T-helper 1 cell treated with Interleukin-12 subunit alpha and Interleukin-12 subunit beta and Interleukin-4 antibody, amounts not matched to agents 30 μg/mL and 1 μg/mL, for 36 hours (primary cell): ENCODE measurements at regions not wholly inside any gene's neighbourhood (a gene's known extent, or its start where the extent isn't known, plus 50 kb on each side); places are given as distances from the start of the nearest gene placed in this dataset.

Source experiments
- H3K27ac Mint-ChIP-seq: one replicate; pipeline ENCODE4 v1.8.0; 2021; ENCODE audit warnings: mild to moderate bottlenecking, mixed read lengths
- H3K27me3 Mint-ChIP-seq: one replicate; pipeline ENCODE4 v1.8.0; 2021; ENCODE audit warnings: low read depth, mixed read lengths
- H3K36me3 Mint-ChIP-seq: one replicate; pipeline ENCODE4 v1.8.0; 2021; ENCODE audit warnings: low read depth, mixed read lengths
- H3K4me1 Mint-ChIP-seq: one replicate; pipeline ENCODE4 v1.8.0; 2021; ENCODE audit warnings: low read depth, mixed read lengths
- H3K4me3 Mint-ChIP-seq: one replicate; pipeline ENCODE4 v1.8.0; 2021; ENCODE audit warnings: mild to moderate bottlenecking, moderate library complexity, mixed read lengths
- H3K9me3 Mint-ChIP-seq: one replicate; pipeline ENCODE4 v1.8.0; 2021; ENCODE audit warnings: mixed read lengths

- Mint-ChIP-seq H3K4me1 (no peaks in the 10 kb centered on the region), H3K36me3 (no peaks in the 10 kb centered on the region), H3K27me3 (no peaks in the 10 kb centered on the region), H3K27ac (no peak overlapping the region), H3K4me3 (no peak overlapping the region), H3K9me3 (no peaks in the 10 kb centered on the region)
These were observed 103.1 kb upstream of the PCBD1 start for GRCh38 chr10:70991140-70992124.

DNA sequence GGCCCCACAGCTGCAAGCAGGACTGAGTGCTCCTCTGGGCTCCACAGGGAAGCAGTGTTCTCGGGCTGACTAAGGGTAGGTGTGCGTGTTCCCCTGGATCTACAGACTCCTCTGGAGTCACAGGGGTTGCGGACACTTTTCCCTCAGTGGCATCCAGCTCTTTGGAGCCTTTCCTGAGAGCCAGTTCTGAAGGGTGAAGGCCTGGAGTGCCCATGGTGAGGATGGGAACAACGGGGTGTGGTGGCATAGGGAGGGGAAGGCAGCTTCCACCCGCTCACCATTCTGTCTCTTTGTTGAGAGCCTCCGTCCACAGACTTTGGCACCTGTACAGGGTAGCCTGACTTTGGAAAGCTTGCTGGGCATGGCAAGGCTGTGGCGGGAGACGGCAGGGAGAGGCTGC is 104.1 kb upstream of the PCBD1 start:
- H3K4me1 Mint-ChIP-seq, result no peaks in the 10 kb centered on the region
- H3K36me3 Mint-ChIP-seq, result no peaks in the 10 kb centered on the region
- H3K4me3 Mint-ChIP-seq, result no peak overlapping the region
- no peaks in the 10 kb centered on the region for H3K27me3 Mint-ChIP-seq
- no peak overlapping the region for H3K27ac Mint-ChIP-seq
- no peaks in the 10 kb centered on the region for H3K9me3 Mint-ChIP-seq

GRCh38 chr10:70993051-70993450 is 104.7 kb upstream of the PCBD1 start:
- H3K27ac Mint-ChIP-seq, result no peak overlapping the region
- H3K4me3 Mint-ChIP-seq, result no peak overlapping the region
- no peaks in the 10 kb centered on the region for H3K27me3 Mint-ChIP-seq
- H3K9me3 Mint-ChIP-seq, result no peaks in the 10 kb centered on the region
- no peaks in the 10 kb centered on the region for H3K4me1 Mint-ChIP-seq
- no peaks in the 10 kb centered on the region for H3K36me3 Mint-ChIP-seq

DNA sequence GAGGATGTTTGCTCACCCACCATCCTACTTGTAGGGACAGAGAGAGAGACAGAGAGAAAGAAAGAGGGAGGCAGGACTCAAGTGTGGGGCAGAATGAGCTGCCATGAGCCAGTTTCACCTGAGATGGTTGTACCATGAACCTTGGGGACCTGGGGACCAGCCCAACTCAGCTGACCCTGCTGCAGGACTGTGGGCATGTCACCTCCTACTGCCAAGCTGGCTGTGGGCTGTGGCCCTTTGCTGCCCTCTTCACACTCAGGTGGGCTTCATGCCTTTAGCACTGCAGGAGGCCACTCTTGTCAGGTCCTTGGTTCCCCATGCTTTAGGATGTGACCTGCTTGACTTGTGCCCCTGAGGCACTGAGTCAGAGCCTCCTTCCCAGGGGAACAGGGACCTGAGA is 108.2 kb upstream of the PCBD1 start:
- Mint-ChIP-seq H3K27ac (no peak overlapping the region), H3K9me3 (no peaks in the 10 kb centered on the region), H3K4me1 (no peaks in the 10 kb centered on the region), H3K27me3 (peaks cover 4% of the 10 kb centered on the region), H3K4me3 (no peak overlapping the region), H3K36me3 (no peaks in the 10 kb centered on the region)

DNA sequence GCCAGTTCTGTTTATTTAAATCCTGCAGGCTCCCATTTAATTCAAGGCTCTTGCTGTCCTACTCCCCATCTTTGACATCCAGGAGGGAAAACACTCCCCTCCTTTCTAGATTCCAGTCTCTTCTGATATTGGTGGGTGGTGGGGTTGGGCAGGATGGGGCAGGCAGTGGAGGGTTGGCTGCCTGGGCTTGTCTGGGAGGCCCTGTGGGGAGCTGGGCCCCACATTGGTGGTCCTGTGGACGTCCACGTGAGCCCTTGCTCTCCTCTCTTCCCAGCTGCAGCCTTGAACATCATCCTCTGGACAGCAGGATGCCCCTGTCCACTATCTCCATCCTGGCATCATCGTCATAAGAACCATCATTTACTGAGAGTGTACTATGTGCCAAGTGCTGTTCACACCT is 108.9 kb upstream of the PCBD1 start:
- no peak overlapping the region for H3K4me3 Mint-ChIP-seq
- H3K27me3 Mint-ChIP-seq, result peaks cover 4% of the 10 kb centered on the region
- no peak overlapping the region for H3K27ac Mint-ChIP-seq
- no peaks in the 10 kb centered on the region for H3K4me1 Mint-ChIP-seq
- no peaks in the 10 kb centered on the region for H3K9me3 Mint-ChIP-seq
- H3K36me3 Mint-ChIP-seq, result no peaks in the 10 kb centered on the region

DNA sequence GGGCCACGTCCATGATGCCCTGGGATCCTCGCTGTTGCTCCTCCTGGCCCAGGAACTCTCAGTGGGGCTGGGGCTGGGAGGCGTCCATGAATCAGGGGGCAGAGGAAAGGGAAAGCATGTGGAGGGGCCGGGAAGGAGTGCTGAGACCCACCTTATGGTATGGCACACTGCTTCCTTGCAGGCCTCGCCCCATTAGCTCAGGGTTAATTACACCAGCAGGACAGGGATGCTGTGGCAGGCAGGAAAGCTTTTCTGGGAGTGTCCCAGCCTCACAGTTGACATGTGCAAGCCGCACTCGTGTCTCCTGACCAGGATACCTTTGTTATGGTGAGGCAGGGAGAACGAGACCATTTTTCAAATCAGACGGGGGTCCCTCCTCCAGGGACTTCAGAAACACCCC is 109.7 kb upstream of the PCBD1 start:
- H3K36me3 Mint-ChIP-seq, result no peaks in the 10 kb centered on the region
- no peak overlapping the region for H3K27ac Mint-ChIP-seq
- no peaks in the 10 kb centered on the region for H3K4me1 Mint-ChIP-seq
- H3K9me3 Mint-ChIP-seq, result no peaks in the 10 kb centered on the region
- peaks cover 4% of the 10 kb centered on the region for H3K27me3 Mint-ChIP-seq
- H3K4me3 Mint-ChIP-seq, result no peak overlapping the region

DNA sequence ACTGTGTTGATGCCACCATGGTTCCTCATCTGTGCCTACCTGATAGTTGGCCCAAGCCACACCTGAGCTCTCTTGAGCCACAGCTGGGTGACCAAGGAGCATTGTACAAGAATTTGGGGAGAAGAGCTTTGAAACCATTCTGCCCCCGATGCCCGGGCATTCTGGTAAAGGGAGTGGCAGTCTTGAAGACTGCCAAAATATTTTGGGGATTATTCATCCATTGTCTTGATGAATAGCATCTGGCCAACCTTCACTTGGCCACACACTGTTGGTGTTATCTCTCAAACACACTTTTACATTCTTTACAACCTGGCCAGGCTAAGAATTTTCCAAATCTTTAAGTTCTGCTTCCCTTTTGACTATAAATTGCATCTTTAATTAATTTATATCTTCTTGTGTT is 113.1 kb upstream of the PCBD1 start:
- Mint-ChIP-seq H3K4me3 (no peak overlapping the region), H3K9me3 (no peaks in the 10 kb centered on the region), H3K27me3 (peaks cover 4% of the 10 kb centered on the region), H3K36me3 (no peaks in the 10 kb centered on the region), H3K4me1 (no peaks in the 10 kb centered on the region), H3K27ac (no peak overlapping the region)

DNA sequence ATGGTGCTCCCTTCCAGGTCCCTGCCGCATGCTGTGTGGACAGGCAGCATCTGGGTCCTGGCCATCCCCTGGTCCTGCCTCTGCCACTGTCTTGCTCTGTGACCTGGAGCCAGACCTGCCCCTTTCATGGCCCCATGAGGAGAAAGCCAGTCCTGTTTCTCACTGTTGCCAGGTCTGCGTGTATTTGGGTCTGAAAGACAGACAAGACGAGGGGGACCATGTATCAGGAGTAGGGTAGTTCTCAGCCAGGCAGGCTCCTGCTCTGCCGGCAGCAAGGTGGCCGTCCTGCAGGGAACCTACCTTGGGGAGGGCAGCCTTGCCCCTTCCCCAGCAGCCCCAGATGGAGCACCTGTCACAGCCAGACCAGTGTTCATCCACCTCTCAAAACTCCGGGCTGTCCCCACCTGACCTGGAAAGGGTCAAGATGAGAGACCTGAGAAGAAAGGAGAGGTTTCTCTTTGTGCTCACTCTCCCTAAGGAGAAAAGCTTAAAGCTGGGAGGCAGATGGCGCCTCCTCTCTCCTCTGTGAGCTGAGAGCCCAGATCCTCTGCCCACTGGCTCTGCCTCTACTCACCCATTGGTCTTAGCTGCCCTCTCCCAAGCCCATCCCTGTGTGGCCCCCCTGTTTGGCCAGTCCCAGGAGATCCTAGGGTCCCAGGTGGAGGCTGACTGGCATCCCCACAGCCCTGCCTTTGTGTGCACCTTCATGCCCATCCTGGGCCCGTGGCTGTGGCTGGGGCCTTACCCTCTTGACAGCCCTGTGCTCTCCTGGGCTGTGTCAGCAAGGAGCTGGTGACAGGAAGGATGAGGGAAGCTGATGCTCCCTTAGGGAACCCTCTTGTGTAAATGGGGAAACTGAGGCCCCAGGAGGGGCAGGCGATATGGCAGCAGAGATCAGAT is 116.1 kb upstream of the PCBD1 start:
- Mint-ChIP-seq H3K9me3 (no peaks in the 10 kb centered on the region), H3K27me3 (peaks cover 4% of the 10 kb centered on the region), H3K4me1 (no peaks in the 10 kb centered on the region), H3K36me3 (no peaks in the 10 kb centered on the region), H3K4me3 (no peak overlapping the region), H3K27ac (no peak overlapping the region)

DNA sequence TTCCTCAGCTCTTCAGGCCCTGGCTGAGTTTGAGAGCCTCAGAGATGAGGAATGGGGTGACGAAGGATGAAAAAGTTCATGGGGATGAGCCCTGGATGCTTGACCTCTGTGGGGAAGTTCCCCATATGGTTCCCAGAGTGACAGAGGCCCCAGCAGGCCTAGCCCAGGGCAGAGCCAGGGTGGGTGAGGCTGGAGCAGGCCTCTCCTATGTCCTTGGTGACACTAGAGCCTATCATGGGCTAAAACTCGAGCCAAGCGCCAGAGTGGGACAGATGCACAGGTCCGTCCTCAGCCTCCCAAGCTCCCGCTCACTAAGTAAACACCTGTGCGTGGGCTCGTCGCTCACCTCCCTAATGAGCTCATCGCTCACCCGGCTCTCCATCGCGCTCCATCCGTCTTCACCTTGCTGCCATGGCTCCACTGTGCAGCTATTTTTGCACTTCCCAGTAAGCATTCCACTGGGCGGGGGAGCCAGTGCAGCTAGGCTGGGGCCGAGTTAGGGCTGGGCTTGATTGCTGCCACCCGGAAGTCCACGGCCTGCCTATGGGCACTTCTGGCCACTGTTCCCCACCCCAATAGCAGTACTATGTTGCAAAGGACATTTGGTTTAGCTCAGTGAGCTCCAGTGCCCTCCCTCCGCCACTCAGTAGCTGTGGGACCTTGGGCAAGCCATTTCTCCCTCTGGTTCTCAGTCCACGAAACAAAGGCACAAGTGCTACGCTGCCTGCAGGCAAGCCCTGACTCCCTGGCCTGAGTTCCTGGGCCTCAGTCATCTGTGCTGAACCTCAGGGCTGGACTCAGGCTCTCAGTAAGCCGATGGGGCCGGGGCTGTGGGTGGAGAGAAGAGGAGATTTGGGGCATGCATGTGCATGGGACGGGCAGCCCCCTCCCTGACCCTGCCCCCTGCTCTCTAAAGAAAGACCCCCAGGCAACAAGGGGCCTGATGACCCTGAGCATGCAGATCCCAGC is 117.3 kb upstream of the PCBD1 start:
- no peaks in the 10 kb centered on the region for H3K9me3 Mint-ChIP-seq
- peaks cover 2% of the 10 kb centered on the region for H3K27me3 Mint-ChIP-seq
- no peak overlapping the region for H3K4me3 Mint-ChIP-seq
- no peaks in the 10 kb centered on the region for H3K4me1 Mint-ChIP-seq
- no peak overlapping the region for H3K27ac Mint-ChIP-seq
- no peaks in the 10 kb centered on the region for H3K36me3 Mint-ChIP-seq

- H3K9me3 Mint-ChIP-seq, result no peaks in the 10 kb centered on the region
- no peaks in the 10 kb centered on the region for H3K4me1 Mint-ChIP-seq
- no peaks in the 10 kb centered on the region for H3K27me3 Mint-ChIP-seq
- no peak overlapping the region for H3K27ac Mint-ChIP-seq
- H3K4me3 Mint-ChIP-seq, result no peak overlapping the region
- H3K36me3 Mint-ChIP-seq, result no peaks in the 10 kb centered on the region
These were observed 118.1 kb upstream of the PCBD1 start for GRCh38 chr10:71006506-71006905.

DNA sequence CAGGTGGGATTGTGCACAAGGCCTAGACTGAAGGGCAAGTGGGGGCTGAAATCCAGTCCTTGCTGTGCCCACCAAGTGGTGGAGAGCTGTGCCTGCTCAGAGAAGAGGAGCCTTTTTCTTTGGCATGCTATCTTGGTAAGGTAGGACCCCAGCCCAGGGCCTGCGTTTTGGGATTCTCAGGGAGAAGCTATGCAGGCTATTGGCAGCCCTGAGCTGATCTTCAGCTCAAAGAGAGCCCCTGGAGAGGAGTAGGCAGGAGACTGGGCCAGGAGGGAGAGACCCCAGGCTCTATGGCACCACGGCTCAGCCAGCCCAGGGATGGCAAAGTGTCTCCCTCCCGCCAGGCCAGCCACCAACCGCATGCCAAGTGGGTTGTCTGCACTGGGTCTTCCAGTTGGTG is 119.2 kb upstream of the PCBD1 start:
- H3K4me3 Mint-ChIP-seq, result no peak overlapping the region
- no peaks in the 10 kb centered on the region for H3K9me3 Mint-ChIP-seq
- no peaks in the 10 kb centered on the region for H3K27me3 Mint-ChIP-seq
- no peaks in the 10 kb centered on the region for H3K36me3 Mint-ChIP-seq
- H3K27ac Mint-ChIP-seq, result no peak overlapping the region
- no peaks in the 10 kb centered on the region for H3K4me1 Mint-ChIP-seq

DNA sequence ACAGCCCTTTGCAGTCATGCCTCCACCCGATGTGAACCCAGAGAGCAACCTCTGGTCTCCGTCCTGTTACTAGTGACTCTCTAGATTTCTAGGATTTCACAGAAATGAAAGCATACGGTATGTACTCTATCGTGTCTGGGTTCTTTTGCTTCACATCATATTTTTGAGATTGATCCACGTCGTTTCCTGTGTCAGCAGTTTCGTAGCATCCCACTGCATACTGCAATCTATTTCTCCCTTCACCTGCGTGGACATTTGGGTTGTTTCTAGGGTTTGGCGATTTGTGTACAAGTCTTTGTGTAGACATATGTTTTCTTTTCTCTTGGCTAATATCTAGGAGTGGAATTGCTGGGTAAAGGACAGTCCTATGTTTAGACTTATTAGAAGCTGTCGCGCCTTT is 119.8 kb upstream of the PCBD1 start:
- H3K9me3 Mint-ChIP-seq, result no peaks in the 10 kb centered on the region
- H3K4me3 Mint-ChIP-seq, result no peak overlapping the region
- no peaks in the 10 kb centered on the region for H3K4me1 Mint-ChIP-seq
- no peaks in the 10 kb centered on the region for H3K36me3 Mint-ChIP-seq
- no peak overlapping the region for H3K27ac Mint-ChIP-seq
- H3K27me3 Mint-ChIP-seq, result no peaks in the 10 kb centered on the region

GRCh38 chr10:71009126-71009525 is 120.8 kb upstream of the PCBD1 start:
- Mint-ChIP-seq H3K36me3 (no peaks in the 10 kb centered on the region), H3K4me3 (no peak overlapping the region), H3K9me3 (no peaks in the 10 kb centered on the region), H3K27ac (no peak overlapping the region), H3K4me1 (no peaks in the 10 kb centered on the region), H3K27me3 (no peaks in the 10 kb centered on the region)

DNA sequence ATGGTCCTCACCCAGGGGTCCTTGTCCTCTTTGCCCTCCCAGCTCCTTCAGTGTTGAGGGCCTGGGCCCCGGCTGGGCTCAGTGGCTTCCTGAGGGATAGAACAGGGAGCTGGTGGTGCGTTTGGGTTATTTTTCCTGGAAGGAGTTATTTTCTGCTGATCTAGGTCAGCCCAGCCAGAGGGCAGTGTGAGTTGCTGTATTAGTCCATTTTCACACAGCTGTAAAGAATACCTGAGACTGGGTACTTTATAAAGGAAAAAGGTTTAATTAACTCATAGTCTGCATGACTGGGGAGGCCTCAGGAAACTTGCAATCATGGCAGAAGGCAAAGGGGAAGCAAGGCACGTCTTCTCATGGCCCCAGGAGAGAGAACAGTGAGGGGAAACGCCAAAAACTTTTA is 122.4 kb upstream of the PCBD1 start:
- H3K9me3 Mint-ChIP-seq, result no peaks in the 10 kb centered on the region
- peaks cover 5% of the 10 kb centered on the region for H3K4me1 Mint-ChIP-seq
- H3K4me3 Mint-ChIP-seq, result no peak overlapping the region
- peaks cover 3% of the 10 kb centered on the region for H3K27me3 Mint-ChIP-seq
- H3K36me3 Mint-ChIP-seq, result no peaks in the 10 kb centered on the region
- H3K27ac Mint-ChIP-seq, result no peak overlapping the region
